HUES48 (cell line): ENCODE measurements at regions not wholly inside any gene's neighbourhood (a gene's known extent, or its start where the extent isn't known, plus 50 kb on each side); places are given as distances from the start of the nearest gene placed in this dataset.

Experiments used
- H3K27ac ChIP-seq: one replicate; pipeline ENCODE4 v1.7.0; 2013; ENCODE audit warnings: low read depth, low read length, inconsistent platforms
- H3K27me3 ChIP-seq: 2 replicates; pipeline ENCODE4 v1.6.1; 2013; ENCODE audit warnings: mild to moderate bottlenecking, low read length; ENCODE audit not compliant: control insufficient read depth, insufficient read depth
- H3K36me3 ChIP-seq: 2 replicates; pipeline ENCODE4 v1.6.1; 2013; ENCODE audit warnings: low read length; ENCODE audit not compliant: control insufficient read depth, insufficient read depth
- H3K4me1 ChIP-seq: 2 replicates; pipeline ENCODE4 v1.6.1; 2013; ENCODE audit warnings: mild to moderate bottlenecking, low read length; ENCODE audit not compliant: control insufficient read depth, insufficient read depth
- H3K4me3 ChIP-seq: 2 replicates; pipeline ENCODE4 v1.5.1; 2013; ENCODE audit warnings: mild to moderate bottlenecking, low read depth, low read length
- H3K9ac ChIP-seq: 2 replicates; pipeline ENCODE4 v1.6.1; 2013; ENCODE audit warnings: mild to moderate bottlenecking, low read depth, low read length, moderate library complexity
- H3K9me3 ChIP-seq: 2 replicates; pipeline ENCODE4 v1.6.1; 2013; ENCODE audit warnings: low read length; ENCODE audit not compliant: control insufficient read depth, insufficient read depth

DNA sequence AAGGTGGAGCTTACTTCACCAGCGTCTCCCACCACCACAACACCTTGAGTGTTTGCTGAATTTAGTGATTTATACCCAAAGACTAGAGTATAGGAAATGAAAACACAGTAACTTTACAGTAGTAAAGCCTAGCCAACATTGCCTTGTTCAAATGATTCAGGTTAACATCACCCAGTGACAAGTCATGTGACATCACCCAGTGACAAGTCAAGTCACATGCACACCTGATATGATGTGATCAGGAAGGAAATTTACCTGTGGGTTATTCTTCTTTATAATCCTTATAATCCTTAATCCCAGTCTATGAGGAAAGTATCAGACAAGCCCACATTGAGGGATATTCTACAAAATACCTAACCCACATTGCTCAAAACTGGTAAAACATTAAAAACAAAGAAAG, 545.6 kb upstream of the MEF2C start:
- Histone ChIP-seq H3K9me3 (no peaks in the 10 kb centered on the region), H3K4me3 (no peak overlapping the region), H3K27me3 (no peaks in the 10 kb centered on the region), H3K4me1 (peaks cover 6% of the 10 kb centered on the region; the same call in 1 of the 2 replicates), H3K9ac (no peak overlapping the region), H3K36me3 (no peaks in the 10 kb centered on the region), H3K27ac (no peak overlapping the region)

- peaks cover 9% of the 10 kb centered on the region; the same call in 1 of the 2 replicates for H3K4me1 ChIP-seq
- no peak overlapping the region for H3K4me3 ChIP-seq
- H3K27me3 ChIP-seq = no peaks in the 10 kb centered on the region
- H3K9me3 ChIP-seq = no peaks in the 10 kb centered on the region
- no peaks in the 10 kb centered on the region for H3K36me3 ChIP-seq
- no peak overlapping the region for H3K9ac ChIP-seq
- no peak overlapping the region for H3K27ac ChIP-seq
Observed at GRCh38 chr5:89425062-89425461, 542.1 kb upstream of the MEF2C start.

DNA sequence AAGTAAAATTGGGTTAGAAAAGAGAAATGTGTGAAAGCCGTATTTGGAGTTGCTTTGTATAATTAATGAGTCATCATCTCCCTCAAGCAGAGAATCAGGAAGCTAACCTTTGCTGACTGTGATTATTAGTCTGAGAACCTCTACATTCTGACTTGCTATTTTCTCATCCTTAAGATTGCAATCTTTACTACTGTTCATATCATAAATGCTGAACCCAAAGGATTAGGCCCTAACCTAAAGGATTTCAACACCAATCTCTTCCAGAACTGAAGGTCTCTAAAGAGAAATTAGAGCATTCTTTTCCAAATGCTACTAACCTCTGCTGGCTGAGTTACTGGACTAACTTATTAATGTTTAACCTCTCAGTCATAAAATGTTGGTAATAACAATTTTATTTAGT, 538.1 kb upstream of the MEF2C start:
- no peaks in the 10 kb centered on the region for H3K36me3 ChIP-seq
- H3K4me3 ChIP-seq = no peak overlapping the region
- no peaks in the 10 kb centered on the region for H3K27me3 ChIP-seq
- peak overlapping the region; percentile 10 for H3K27ac ChIP-seq
- no peaks in the 10 kb centered on the region for H3K9me3 ChIP-seq
- peaks cover 12% of the 10 kb centered on the region; the same call in 1 of the 2 replicates for H3K4me1 ChIP-seq
- no peak overlapping the region for H3K9ac ChIP-seq

GRCh38 chr5:89418407-89419085, 535.6 kb upstream of the MEF2C start:
- H3K4me1 ChIP-seq = peaks cover 12% of the 10 kb centered on the region; the same call in 1 of the 2 replicates
- H3K27ac ChIP-seq = no peak overlapping the region
- no peaks in the 10 kb centered on the region for H3K36me3 ChIP-seq

GRCh38 chr5:89417990-89418389, 535.0 kb upstream of the MEF2C start:
- no peaks in the 10 kb centered on the region for H3K9me3 ChIP-seq

More at GRCh38 chr5:89418407-89419085, 535.6 kb upstream of the MEF2C start:
- Histone ChIP-seq H3K4me3 (no peak overlapping the region), H3K9me3 (no peaks in the 10 kb centered on the region), H3K27me3 (no peaks in the 10 kb centered on the region), H3K9ac (no peak overlapping the region)

DNA sequence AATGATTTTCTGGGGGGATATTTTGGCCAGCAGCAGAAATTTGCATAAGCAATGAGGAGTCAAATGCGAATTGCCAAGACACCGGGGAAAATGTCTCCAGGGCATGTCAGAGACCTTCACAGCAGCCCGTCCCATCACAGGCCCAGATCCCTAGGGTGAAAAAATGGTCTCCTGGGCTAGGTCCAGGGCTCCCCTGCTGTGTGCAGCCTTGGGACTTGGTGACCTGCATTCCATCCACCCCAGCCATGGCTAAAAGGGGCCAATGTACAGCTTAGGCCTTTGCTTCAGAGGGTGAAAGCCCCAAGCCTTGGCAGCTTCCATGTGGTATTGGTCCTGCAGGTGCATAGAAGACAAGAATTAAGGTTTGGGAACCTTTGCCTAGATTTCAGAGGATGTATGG, 534.5 kb upstream of the MEF2C start:
- Histone ChIP-seq H3K9ac (no peak overlapping the region), H3K36me3 (no peaks in the 10 kb centered on the region), H3K4me1 (peaks cover 12% of the 10 kb centered on the region; the same call in 1 of the 2 replicates), H3K27ac (no peak overlapping the region), H3K27me3 (no peaks in the 10 kb centered on the region), H3K9me3 (no peaks in the 10 kb centered on the region), H3K4me3 (no peak overlapping the region)

More at GRCh38 chr5:89417990-89418389, 535.0 kb upstream of the MEF2C start:
- Histone ChIP-seq H3K9ac (no peak overlapping the region), H3K27me3 (no peaks in the 10 kb centered on the region), H3K27ac (no peak overlapping the region), H3K4me1 (peaks cover 12% of the 10 kb centered on the region; the same call in 1 of the 2 replicates), H3K4me3 (no peak overlapping the region), H3K36me3 (no peaks in the 10 kb centered on the region)

GRCh38 chr5:89411891-89412290, 528.9 kb upstream of the MEF2C start:
- Histone ChIP-seq H3K9me3 (no peaks in the 10 kb centered on the region), H3K27ac (no peak overlapping the region), H3K36me3 (no peaks in the 10 kb centered on the region), H3K9ac (no peak overlapping the region), H3K4me1 (peaks cover 3% of the 10 kb centered on the region; the same call in 1 of the 2 replicates), H3K4me3 (no peak overlapping the region), H3K27me3 (no peaks in the 10 kb centered on the region)

DNA sequence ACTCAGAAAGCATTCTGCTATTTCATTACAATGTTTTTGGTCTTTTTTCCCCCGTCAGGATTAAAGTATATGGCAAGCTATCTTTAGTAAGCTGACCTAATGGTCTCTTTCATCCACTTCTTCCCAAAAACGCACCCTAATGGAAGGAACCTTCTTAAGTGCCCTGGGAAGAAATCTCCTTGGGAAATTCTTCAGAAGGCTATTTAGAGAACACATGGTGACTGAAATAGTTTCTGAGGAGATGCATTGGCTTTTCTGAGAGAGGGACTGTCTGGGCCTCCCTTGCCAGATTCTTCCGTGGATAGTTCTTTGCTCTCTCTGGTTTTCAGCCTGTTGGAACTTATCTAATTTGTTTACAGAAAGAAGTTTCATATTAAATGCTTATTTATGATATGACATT, 524.1 kb upstream of the MEF2C start:
- Histone ChIP-seq H3K27me3 (no peaks in the 10 kb centered on the region), H3K36me3 (no peaks in the 10 kb centered on the region), H3K9me3 (no peaks in the 10 kb centered on the region), H3K9ac (no peak overlapping the region), H3K4me3 (no peak overlapping the region), H3K4me1 (peaks cover 4% of the 10 kb centered on the region; the same call in 1 of the 2 replicates), H3K27ac (no peak overlapping the region)

DNA sequence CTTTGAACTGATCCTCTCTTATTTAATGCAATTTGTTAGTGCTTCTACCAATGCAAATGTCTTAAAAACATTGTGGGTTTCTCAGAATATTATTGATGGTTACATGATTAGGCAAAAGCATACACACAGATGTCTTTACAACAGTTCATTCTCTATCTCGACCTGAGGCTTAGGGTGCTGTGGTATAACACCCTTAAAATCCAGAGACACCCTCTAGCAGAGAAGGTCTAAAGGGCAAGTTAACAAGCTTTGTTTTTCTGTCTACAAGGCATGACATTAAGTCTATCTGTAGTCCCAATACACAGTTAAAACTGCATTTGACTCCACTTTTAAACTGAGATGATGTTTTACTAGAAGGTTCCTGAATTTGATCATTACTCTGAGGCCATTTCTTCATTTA, 518.7 kb upstream of the MEF2C start:
- Histone ChIP-seq H3K9ac (no peak overlapping the region), H3K9me3 (no peaks in the 10 kb centered on the region), H3K27me3 (no peaks in the 10 kb centered on the region), H3K4me3 (no peak overlapping the region), H3K27ac (no peak overlapping the region), H3K4me1 (no peaks in the 10 kb centered on the region), H3K36me3 (no peaks in the 10 kb centered on the region)

DNA sequence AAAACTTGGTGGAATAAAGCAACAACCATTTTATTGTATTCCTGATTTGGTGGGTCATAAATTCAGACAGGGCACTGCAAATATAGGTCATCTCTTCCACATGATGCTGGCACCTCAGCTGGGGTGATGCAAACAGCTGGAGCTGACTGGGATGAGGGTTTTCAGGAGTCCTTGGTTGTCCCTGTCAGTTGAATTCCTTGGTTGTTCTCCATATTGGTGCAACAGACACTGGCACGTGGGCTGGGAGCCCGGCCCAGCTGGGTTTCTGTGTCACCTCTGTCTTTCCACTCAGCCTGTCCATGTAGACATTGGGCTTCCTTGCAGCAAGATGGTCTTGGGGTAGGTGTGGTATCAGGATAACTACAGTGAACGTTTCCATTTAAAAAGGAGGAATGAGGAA, 518.0 kb upstream of the MEF2C start:
- H3K4me3 ChIP-seq = no peak overlapping the region
- no peak overlapping the region for H3K27ac ChIP-seq
- H3K9me3 ChIP-seq = no peaks in the 10 kb centered on the region
- no peaks in the 10 kb centered on the region for H3K27me3 ChIP-seq
- no peaks in the 10 kb centered on the region for H3K4me1 ChIP-seq
- H3K9ac ChIP-seq = no peak overlapping the region
- H3K36me3 ChIP-seq = no peaks in the 10 kb centered on the region

DNA sequence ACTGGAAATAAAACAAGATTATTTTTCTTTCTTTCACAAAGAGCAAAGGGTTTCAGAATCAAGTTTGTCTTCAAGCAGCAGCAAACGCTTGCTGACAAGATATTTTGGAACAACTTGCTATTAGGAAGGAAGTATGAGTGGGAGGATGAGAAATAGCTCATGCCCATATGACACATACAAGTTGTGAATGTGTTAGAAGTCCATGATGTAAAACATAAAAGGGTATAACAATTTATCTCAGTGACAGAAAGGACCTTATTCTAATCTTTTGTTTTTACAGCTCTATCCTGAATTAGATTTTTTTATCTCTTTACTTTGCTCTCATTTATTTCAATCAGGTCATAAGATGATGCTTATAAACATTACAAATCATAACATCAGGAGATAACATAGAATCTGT, 516.6 kb upstream of the MEF2C start:
- no peaks in the 10 kb centered on the region for H3K9me3 ChIP-seq
- no peak overlapping the region for H3K27ac ChIP-seq
- H3K9ac ChIP-seq = no peak overlapping the region
- H3K27me3 ChIP-seq = no peaks in the 10 kb centered on the region
- H3K4me1 ChIP-seq = no peaks in the 10 kb centered on the region
- H3K4me3 ChIP-seq = no peak overlapping the region
- H3K36me3 ChIP-seq = no peaks in the 10 kb centered on the region
